GM21576 (cell line): ENCODE measurements at regions not wholly inside any gene's neighbourhood (a gene's known extent, or its start where the extent isn't known, plus 50 kb on each side); places are given as distances from the start of the nearest gene placed in this dataset.

Experiments
- ATAC-seq: cut with Tn5 transposase; IDR thresholded peaks from one replicate; pipeline ENCODE4 v1.9.1; 2021; ENCODE audit warnings: mild to moderate bottlenecking, moderate library complexity; ENCODE audit not compliant: unreplicated experiment

- no peak for ATAC-seq
Measured at GRCh38 chr5:2008851-2009629, 126.3 kb upstream of the IRX4 start.

- ATAC-seq = no peak
Measured at GRCh38 chr5:2007878-2008501, 125.3 kb upstream of the IRX4 start.

- no peak for ATAC-seq
Measured at GRCh38 chr5:2007496-2007877, 124.8 kb upstream of the IRX4 start.

- no peak for ATAC-seq
Measured at GRCh38 chr5:2006971-2007291, 124.2 kb upstream of the IRX4 start.

- no peak for ATAC-seq
Measured at GRCh38 chr5:2006193-2006970, 123.7 kb upstream of the IRX4 start.

GRCh38 chr5:2005101-2006041 is 122.6 kb upstream of the IRX4 start:
- no peak for ATAC-seq

GRCh38 chr5:2003690-2004365 is 121.1 kb upstream of the IRX4 start:
- ATAC-seq = no peak

- ATAC-seq = no peak
Measured at GRCh38 chr5:2003206-2003605, 120.5 kb upstream of the IRX4 start.

GRCh38 chr5:2001300-2001699 is 118.6 kb upstream of the IRX4 start:
- no peak for ATAC-seq

GRCh38 chr5:2000591-2000990 is 117.9 kb upstream of the IRX4 start:
- ATAC-seq = no peak

GRCh38 chr5:1999794-2000193 is 117.1 kb upstream of the IRX4 start:
- ATAC-seq = no peak

- no peak for ATAC-seq
Measured at GRCh38 chr5:1998716-1999317, 116.1 kb upstream of the IRX4 start.

- no peak for ATAC-seq
Measured at GRCh38 chr5:1998348-1998669, 115.6 kb upstream of the IRX4 start.

- no peak for ATAC-seq
Measured at GRCh38 chr5:1997640-1998347, 115.1 kb upstream of the IRX4 start.

- no peak for ATAC-seq
Measured at GRCh38 chr5:1995491-1995890, 112.8 kb upstream of the IRX4 start.

- ATAC-seq = no peak
Measured at GRCh38 chr5:1987471-1987870, 104.7 kb upstream of the IRX4 start.

- no peak for ATAC-seq
Measured at GRCh38 chr5:1985781-1986180, 103.1 kb upstream of the IRX4 start.

GRCh38 chr5:1983919-1984695 is 101.4 kb upstream of the IRX4 start:
- ATAC-seq = no peak

- no peak for ATAC-seq
Measured at GRCh38 chr5:1983401-1983800, 100.7 kb upstream of the IRX4 start.
